Ramos (cell line): ENCODE measurements at regions not wholly inside any gene's neighbourhood (a gene's known extent, or its start where the extent isn't known, plus 50 kb on each side); places are given as distances from the start of the nearest gene placed in this dataset.
"Not testable (repeated sequence)": the region's sequence is repeated elsewhere in the genome, so short reads cannot be mapped to it uniquely, and the experiment has no call there.

Source experiments
- in situ Hi-C: fragments of 300-500 bp; cut with MboI; formaldehyde crosslinking; loops from one replicate; pipeline ENCODE4 v1.14.3; 2022; ENCODE audit warnings: low sequenced_read_pairs; ENCODE audit not compliant: unreplicated experiment

GRCh38 chr2:76193089-76193488 lies 482.4 kb upstream of the GCFC2 start:
- in situ Hi-C loops, result loop anchor here (25.0 kb wide), 1 partner anchor 394 kb away; no protein-coding TSS in a partner anchor

- in situ Hi-C loops, result loop anchor here (25.0 kb wide), 1 partner anchor 399 kb away; no protein-coding TSS in a partner anchor
Measured at GRCh38 chr2:76188334-76189008, 477.8 kb upstream of the GCFC2 start.

- in situ Hi-C loops, result loop anchor here (25.0 kb wide), 1 partner anchor 400 kb away; no protein-coding TSS in a partner anchor
Measured at GRCh38 chr2:76187415-76187814, 476.7 kb upstream of the GCFC2 start.

GRCh38 chr2:76180676-76181075 lies 470.0 kb upstream of the GCFC2 start:
- in situ Hi-C loops, result loop anchor here (25.0 kb wide), 1 partner anchor 407 kb away; no protein-coding TSS in a partner anchor

GRCh38 chr2:76178610-76179009 lies 467.9 kb upstream of the GCFC2 start:
- in situ Hi-C loops, result loop anchor here (25.0 kb wide), 1 partner anchor 409 kb away; no protein-coding TSS in a partner anchor

- in situ Hi-C loops, result loop anchor here (25.0 kb wide), 1 partner anchor 412 kb away; no protein-coding TSS in a partner anchor
Measured at GRCh38 chr2:76175295-76175694, 464.6 kb upstream of the GCFC2 start.

- in situ Hi-C loops, result no loop called here
Measured at GRCh38 chr2:76174505-76174904, 463.8 kb upstream of the GCFC2 start.

GRCh38 chr2:76173206-76173605 lies 462.5 kb upstream of the GCFC2 start:
- in situ Hi-C loops, result not testable (repeated sequence)

- in situ Hi-C loops, result not testable (repeated sequence)
Measured at GRCh38 chr2:76172154-76172595, 461.5 kb upstream of the GCFC2 start.

- in situ Hi-C loops, result no loop called here
Measured at GRCh38 chr2:76170856-76171255, 460.1 kb upstream of the GCFC2 start.

- in situ Hi-C loops, result no loop called here
Measured at GRCh38 chr2:76170009-76170384, 459.3 kb upstream of the GCFC2 start.

GRCh38 chr2:76169276-76170008 lies 458.7 kb upstream of the GCFC2 start:
- in situ Hi-C loops, result no loop called here

- in situ Hi-C loops, result no loop called here
Measured at GRCh38 chr2:76163860-76164259, 453.1 kb upstream of the GCFC2 start.

- in situ Hi-C loops, result no loop called here
Measured at GRCh38 chr2:76160670-76161069, 450.0 kb upstream of the GCFC2 start.

GRCh38 chr2:76159042-76159648 lies 448.4 kb upstream of the GCFC2 start:
- in situ Hi-C loops, result no loop called here

GRCh38 chr2:76157531-76157930 lies 446.8 kb upstream of the GCFC2 start:
- in situ Hi-C loops, result no loop called here

GRCh38 chr2:76154981-76155380 lies 444.3 kb upstream of the GCFC2 start:
- in situ Hi-C loops, result no loop called here

- in situ Hi-C loops, result no loop called here
Measured at GRCh38 chr2:76149846-76150245, 439.1 kb upstream of the GCFC2 start.

- in situ Hi-C loops, result not testable (repeated sequence)
Measured at GRCh38 chr2:76139303-76139702, 428.6 kb upstream of the GCFC2 start.

- in situ Hi-C loops, result no loop called here
Measured at GRCh38 chr2:76128622-76129021, 417.9 kb upstream of the GCFC2 start.

GRCh38 chr2:76120176-76120575 lies 409.5 kb upstream of the GCFC2 start:
- in situ Hi-C loops, result no loop called here
